HepG2 (cell line): ENCODE measurements at regions not wholly inside any gene's neighbourhood (a gene's known extent, or its start where the extent isn't known, plus 50 kb on each side); places are given as distances from the start of the nearest gene placed in this dataset.

Experiments used
- HMGXB3 ChIP-seq: sonication (generic); formaldehyde crosslinking; IDR thresholded peaks from 2 replicates; pipeline ENCODE4 v1.4.0; 2020; ENCODE audit warnings: missing genetic modification reagents, borderline replicate concordance
- SMYD3 ChIP-seq: sonication (generic); formaldehyde crosslinking; IDR thresholded peaks from 2 replicates; pipeline ENCODE4 v1.8.1; 2023; ENCODE audit warnings: mild to moderate bottlenecking, missing genetic modification reagents
- TF ChIP-seq, protein P1 (sequence below): sonication (generic); formaldehyde crosslinking; IDR thresholded peaks from 2 replicates; pipeline ENCODE4 v1.5.0; 2020; ENCODE audit warnings: mild to moderate bottlenecking, missing genetic modification reagents
- TF ChIP-seq, protein P2 (sequence below): sonication (generic); formaldehyde crosslinking; conservative IDR thresholded peaks from 2 replicates; pipeline ENCODE4 v1.5.0; 2020; ENCODE audit warnings: missing genetic modification reagents

- TF ChIP-seq, protein P1, sequence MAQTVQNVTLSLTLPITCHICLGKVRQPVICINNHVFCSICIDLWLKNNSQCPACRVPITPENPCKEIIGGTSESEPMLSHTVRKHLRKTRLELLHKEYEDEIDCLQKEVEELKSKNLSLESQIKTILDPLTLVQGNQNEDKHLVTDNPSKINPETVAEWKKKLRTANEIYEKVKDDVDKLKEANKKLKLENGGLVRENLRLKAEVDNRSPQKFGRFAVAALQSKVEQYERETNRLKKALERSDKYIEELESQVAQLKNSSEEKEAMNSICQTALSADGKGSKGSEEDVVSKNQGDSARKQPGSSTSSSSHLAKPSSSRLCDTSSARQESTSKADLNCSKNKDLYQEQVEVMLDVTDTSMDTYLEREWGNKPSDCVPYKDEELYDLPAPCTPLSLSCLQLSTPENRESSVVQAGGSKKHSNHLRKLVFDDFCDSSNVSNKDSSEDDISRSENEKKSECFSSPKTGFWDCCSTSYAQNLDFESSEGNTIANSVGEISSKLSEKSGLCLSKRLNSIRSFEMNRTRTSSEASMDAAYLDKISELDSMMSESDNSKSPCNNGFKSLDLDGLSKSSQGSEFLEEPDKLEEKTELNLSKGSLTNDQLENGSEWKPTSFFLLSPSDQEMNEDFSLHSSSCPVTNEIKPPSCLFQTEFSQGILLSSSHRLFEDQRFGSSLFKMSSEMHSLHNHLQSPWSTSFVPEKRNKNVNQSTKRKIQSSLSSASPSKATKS: no peak
- TF ChIP-seq, protein P2, sequence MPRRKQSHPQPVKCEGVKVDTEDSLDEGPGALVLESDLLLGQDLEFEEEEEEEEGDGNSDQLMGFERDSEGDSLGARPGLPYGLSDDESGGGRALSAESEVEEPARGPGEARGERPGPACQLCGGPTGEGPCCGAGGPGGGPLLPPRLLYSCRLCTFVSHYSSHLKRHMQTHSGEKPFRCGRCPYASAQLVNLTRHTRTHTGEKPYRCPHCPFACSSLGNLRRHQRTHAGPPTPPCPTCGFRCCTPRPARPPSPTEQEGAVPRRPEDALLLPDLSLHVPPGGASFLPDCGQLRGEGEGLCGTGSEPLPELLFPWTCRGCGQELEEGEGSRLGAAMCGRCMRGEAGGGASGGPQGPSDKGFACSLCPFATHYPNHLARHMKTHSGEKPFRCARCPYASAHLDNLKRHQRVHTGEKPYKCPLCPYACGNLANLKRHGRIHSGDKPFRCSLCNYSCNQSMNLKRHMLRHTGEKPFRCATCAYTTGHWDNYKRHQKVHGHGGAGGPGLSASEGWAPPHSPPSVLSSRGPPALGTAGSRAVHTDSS (CRISPR knock-in tag): no peak
- no peak for TF ChIP-seq SMYD3 (CRISPR knock-in tag)
- TF ChIP-seq HMGXB3 (CRISPR knock-in tag): no peak
Measured at GRCh38 chr6:125639466-125640020, 109.9 kb upstream of the HEY2 start (continued).
